HG03103 (cell line): ENCODE measurements at regions not wholly inside any gene's neighbourhood (a gene's known extent, or its start where the extent isn't known, plus 50 kb on each side); places are given as distances from the start of the nearest gene placed in this dataset.

Experiments
- ATAC-seq: cut with Tn5 transposase; IDR thresholded peaks from one replicate; pipeline ENCODE4 v1.9.1; 2021; ENCODE audit warnings: low read depth; ENCODE audit not compliant: unreplicated experiment

DNA sequence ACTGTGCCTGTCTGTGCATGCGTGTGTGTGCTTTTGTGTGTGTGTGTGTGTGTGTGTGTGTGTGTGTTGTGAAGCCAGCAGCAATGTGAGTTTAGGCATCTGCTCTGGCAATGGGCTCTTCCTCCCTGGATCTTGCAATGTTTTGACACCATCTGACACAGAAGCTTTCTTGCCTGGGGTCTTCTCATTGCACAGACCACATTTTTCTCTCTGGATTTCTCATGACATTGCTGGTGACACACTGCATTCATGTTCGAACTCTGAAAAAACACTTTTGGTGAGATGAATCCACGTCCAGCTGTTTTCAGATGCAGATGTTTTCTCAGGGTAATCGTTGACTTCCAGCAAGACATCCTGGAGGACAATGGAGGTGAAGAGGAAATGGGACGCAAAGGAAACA, 63.0 kb upstream of the FZD8 start:
- ATAC-seq: no peak

DNA sequence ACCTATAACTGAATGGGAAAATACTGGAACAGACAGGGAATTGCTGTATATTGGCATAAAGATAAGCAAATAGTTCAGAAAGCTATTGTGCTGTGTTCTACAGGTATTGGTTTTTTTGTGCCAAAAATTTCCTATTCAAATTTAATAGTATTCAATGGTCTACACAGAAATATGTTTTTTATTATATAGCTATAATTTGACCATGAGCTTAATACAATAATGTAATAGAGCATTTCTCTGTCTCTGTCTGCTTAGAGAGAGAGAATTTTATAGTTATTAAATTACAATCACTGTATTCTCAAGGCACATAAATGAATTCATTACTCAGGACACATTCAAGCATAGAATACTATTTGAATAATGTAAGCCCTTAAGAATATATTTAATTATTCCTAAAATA, 62.3 kb upstream of the FZD8 start:
- ATAC-seq: no peak

DNA sequence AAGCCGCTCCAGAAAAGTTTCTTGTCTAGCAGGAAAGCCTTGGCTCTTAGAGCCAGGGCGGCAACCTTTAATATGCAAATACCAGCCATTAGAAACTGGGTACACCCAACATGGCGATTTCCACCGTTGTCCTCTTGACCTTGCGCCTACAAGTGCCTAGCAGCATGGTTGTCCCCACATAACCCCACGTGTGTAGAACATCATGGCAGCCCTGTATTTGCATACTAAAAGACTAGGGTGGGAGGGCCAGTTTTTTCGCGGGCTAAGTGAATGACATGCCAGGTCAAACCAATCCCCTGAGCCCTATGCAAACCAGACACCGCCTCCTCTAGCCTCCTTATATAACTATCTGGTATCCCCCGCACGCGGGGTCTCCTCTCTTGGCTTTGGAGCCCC, 58.4 kb upstream of the FZD8 start:
- no peak for ATAC-seq

DNA sequence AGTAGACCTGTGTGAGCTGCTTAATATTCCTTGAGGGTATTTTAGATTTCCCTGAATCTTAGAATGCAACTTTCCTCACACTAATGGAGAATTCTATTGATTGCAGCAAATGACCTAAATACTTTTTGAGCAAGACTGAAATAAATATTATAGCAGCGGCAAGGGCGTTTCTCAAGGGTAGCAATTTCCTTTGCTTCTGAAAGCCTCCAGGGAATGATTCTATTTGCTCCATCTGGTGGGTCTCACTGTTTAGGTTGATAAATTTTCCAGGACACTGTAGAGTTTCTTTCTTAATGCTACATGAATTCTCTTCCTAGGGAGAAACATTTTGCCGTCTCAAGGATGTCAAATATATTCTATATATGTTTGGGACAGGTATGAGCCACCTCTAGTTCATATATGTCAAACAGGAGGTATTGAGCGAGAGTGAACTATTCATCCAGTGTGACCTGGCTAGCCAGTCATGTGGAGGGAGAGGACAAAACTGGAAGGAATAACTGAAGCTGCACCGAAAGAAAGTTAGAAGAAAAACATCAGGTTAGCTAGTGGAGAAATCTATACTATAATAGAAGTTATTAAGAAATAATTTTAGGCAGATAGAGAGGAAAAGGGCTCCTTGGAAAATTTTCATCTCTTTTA, 57.9 kb upstream of the FZD8 start:
- no peak for ATAC-seq

DNA sequence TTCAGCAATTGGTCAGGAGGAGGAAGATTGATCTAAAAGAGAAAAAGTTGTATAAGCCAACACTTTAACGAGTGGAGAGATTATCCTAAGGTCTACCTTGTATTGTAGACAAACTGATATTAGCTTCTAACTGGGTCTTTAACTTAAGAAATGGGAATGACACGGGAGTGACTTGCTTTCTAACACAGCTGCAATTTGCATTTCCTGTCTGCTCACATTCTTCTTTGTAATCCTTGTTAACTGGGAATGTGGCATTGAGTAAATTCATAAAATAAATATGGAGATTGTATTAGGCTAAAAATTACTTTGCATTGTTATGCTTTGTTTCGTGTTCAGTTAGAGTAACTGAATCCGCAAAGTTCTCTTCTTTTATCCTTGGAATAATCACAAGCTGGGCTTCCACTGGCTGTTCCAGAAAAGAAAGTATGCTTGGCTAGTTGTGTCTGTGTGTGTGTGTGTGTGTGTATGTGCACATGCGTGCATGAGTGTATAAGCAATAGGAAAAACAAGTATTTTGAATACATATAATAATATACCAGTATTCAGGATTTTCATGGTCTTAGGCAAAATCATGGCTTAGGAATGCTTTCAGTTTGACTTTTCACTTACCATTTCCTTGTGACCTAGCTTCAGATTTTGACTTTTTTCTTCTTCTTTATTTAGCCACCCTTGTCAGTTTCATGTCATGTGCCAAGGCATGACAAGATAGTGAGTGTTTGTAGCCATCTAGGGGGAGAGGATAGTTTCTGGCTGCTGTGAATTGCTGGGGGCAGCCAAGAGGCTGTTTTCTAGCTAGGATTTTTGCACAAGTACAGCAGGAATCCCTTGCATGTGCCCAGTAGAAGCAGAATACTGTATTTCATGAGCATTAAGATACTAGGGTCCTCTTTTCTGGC, 54.5 kb upstream of the FZD8 start:
- ATAC-seq: no peak

DNA sequence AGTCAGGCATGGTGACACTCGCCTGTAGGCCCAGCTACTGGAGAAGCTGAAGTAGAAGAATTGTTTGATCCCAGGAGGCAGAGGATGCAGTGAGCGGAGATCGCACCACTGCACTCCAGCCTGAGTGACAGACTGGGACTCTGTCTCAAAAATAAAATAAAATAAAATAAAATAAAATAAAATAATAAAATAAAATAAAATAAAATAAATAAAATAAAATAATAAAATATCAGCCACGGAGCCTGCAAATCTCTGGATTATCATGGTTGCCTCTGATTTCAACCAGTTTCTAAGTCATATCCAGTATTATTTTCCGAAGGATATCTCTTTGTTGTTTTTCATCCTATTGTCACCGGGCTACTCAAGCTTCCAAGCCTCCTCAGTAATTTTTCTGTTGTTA, 51.7 kb upstream of the FZD8 start:
- no peak for ATAC-seq
